ENCODE measurements at regions not wholly inside any gene's neighbourhood (a gene's known extent, or its start where the extent isn't known, plus 50 kb on each side); places are given as distances from the start of the nearest gene placed in this dataset.
"Not testable (repeated sequence)": the region's sequence is repeated elsewhere in the genome, so short reads cannot be mapped to it uniquely, and the experiment has no call there.

DNA sequence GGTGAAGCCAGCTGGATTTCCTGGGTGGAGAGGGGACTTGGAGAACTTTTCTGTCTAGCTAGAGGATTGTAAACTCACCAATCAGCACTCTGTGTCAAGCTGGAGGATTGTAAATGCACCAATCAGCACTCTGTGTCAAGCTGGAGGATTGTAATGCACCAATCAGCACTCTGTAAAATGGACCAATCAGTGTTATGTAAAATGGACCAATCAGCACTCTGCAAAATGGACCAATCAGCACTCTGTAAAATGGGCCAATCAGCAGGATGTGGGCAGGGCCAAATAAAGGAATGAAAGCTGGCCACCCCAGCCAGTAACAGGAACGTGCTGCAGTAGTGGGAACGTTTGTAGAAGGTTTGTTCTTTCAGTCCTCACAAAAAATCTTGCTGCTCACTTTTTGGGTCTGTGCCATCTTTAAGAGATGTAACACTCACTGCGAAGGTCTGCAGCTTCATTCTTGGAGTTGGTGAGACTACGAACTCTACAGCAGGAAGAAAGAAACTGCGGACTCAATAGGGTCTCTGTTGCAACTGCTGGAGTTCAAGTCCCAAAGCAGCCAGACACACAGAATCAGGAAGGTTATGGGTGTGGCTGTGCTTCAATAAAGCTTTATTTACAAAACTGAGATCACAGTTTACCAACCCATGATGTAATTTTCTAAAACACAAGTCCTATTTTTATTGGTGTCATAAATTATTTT lies 145.7 kb upstream of the ERCC6L2 start:
- DNase-seq: no peak

DNA sequence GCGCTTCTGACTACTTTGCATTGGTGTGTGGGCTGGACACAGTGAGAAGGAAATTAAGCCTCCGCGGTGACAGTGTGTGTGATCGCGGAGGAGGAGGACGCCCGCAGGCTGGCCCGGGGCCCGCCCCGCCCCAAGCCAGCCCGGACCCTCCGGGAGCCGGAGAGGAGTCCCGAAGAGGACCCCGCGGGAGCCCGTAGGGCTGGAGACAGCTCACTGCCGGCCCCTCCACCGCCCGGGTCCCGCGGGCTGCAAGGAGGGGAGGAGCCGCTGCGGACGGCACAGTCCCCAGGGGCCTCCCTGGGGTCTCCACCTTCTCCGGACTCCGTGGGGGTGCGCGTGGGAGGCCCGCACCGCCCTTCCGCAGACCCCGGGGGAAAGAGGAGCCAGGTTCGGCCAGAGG lies 146.4 kb upstream of the ERCC6L2 start:
- no peak for DNase-seq

DNA sequence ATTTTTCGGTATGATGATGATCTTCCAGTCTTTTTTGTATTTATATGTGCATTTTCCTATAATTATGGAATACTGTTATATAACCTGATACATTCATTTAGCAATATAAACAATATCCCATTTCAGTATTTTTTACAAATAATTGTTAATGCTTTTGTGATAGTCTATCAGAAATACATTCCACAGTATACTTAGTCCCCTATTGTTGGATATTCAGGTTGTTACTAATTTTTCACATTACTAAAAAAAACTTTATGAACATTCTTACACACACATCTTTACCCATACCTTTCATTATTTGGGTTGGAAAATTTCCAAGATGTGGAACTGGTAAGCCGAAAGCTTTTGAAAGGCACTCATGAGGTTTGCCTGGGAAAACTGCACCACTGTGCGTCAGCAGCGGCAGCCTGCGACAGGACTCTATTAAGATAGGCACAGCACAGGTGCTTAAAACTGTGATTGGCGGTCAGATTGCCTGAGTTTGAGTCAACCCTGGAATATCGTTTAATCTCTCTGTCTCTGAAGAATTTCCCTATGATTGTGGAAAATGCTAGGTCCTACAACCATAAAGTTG lies 147.5 kb upstream of the ERCC6L2 start:
- DNase-seq: no peak

DNA sequence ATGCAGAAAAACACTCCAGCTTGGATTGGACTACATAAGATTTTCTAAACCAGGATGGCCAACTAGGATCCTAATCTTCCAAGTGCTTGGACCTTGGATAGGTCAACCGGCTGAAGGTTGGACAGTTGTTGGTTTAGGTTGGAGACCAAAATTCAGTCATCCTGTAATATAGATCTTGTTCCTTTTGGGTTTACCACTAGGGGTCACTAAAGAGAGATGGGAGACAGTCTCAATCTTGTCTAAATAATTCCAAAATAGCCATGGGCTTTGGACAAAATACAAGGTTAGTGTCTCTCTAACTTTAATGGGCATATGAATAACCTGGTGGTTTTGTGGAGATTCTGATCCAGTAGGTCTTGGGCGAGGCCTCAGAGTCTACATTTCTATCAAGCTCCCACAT lies 148.7 kb upstream of the ERCC6L2 start:
- no peak for DNase-seq

DNA sequence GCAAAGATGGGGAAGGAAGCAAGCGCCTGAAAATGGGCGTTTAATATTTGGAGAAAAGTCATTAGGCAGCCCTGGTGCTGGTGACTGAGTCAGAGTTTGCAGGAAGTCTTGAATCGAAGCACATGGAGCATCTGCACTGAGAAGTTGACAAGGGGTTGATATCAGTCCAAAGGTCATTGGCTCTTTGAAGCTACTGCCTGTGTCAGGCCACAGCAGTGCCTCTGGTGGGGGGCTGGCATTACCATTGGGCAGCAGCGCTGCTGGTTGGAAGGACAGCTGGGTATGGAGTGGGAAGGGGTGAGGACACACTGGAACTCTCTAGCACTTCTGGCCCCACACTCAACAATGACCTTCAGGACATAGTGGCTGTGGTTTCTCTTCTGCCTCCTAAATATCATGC lies 150.4 kb upstream of the ERCC6L2 start:
- no peak for DNase-seq

DNA sequence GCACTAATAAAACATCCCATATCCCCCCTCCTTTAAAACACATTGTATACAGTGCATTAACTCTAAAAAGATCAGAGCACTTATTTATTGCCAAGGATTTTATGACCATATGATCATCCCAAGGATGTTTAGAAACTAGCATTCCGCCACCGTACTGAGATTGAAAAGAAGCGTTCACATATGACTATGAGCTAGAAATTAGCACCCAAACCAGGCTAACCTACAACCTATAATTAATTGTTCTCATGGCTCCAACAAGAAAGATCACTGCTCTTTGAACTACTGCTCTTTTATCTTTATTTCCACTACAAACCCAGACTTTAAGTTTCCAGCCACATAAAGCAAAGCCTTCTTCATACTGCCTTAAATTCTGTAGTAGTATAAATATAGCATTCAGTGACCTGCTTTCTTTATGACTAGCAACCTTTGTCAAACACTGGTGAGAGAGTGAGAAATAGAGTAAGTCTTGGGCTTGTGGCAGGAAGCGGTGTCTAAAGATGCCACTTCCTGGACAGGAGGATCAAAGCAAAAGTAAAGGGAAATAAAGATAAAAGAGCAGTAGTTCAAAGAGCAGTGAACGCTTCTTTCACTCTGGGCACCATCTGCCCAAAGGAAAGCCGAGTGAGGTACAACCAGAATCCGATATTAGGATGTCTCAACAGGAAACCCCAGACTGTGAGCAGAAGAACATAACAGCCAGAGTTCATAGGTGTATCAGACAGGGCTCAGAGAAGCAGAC lies 151.1 kb upstream of the ERCC6L2 start:
- no peak for DNase-seq

DNA sequence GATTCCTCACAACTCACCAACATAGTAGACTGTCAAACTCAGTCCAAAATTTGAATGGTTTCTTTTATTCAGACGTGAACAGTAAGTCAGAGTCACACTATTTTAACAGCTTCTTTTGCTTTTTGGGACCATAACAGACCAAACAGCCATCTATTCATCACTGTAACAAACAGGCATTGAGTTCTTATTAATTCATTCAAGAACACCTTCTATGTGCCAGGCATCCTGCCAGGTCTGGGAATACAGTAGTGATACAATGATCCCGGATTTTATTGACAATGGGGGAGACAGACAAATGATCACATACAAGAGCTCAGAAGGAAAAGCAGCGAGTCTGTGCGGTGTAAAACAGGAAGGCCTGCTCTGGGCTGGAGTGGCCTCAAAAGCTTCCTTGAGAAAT lies 153.3 kb upstream of the ERCC6L2 start:
- DNase-seq: no peak

DNA sequence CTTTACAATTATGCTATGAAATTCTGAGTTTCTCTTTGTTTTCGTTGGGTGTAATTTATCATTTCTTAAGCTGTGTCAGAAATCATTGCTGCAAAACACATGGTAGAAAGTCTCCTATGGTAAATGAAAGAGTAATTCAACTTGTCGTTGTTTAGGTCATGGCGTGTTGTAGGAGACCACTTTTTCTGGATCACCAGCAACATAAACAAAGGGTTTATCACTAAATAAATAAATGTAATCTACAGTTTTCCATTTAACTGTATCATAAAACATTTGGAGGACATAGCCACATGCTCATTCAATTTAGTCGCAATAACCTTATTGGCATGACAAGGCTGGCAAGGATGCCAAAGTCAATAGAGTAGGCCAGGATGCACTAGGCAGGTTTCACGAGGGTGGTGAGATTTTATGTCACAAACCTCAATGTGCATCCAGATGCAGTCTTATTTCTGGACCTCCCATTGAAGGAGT lies 154.4 kb upstream of the ERCC6L2 start:
- DNase-seq: no peak

DNA sequence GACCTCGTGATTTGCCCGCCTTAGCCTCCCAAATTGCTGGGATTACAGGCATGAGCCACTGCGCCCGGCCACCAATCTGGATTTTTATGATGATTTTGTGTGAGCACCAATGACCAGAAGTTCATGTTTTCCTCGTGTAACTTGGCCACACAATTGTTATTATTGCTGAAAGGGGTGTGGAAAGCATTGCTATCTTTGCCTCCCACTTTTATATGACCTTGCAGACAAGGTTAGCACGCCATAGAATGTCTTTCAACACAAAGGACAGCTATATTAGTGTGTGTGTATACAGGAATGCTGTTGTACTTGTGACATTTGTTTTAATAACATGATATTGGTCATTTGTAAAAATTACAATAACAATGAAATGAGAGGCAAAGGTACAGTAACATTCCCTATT lies 155.0 kb upstream of the ERCC6L2 start:
- DNase-seq: no peak

DNA sequence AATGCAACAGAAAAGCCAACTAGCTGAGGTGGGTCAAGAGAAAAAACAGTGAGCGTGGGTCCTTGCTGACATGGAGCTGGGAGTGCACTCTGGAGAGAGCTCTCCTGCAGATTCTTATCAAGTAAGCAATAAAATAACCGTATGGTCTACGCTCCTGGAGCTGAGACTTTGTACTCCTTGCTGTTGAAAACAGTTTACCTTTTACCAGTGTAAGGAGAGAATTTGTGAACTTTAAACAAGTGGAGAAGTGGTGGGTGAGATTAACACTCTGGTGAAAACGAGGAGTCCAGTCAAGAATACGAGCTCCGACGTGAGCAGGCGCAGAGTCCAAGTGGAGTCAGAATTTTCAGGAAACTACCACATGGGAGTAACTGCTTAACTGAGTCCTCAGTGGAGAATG lies 156.1 kb upstream of the ERCC6L2 start:
- DNase-seq: no peak

DNA sequence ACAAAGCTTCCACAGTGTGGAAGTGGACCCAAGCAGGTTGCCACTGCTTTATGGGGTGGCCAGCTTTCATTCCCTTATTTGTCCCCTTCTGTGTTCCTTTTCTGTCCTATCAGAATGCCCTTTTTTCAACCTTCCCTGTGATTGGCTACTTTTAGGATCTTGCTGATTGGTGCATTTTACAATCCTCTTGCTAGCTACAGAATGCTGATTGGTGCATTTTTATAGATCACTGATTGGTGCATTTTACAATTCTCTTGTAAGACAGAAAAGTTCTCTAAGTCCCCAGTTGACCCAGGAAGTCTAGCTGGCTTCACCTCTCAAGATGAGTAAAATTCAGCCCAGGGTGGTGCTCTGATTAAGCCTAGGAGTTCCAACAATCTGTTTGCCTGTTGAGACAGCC lies 157.2 kb upstream of the ERCC6L2 start:
- DNase-seq: no peak

DNA sequence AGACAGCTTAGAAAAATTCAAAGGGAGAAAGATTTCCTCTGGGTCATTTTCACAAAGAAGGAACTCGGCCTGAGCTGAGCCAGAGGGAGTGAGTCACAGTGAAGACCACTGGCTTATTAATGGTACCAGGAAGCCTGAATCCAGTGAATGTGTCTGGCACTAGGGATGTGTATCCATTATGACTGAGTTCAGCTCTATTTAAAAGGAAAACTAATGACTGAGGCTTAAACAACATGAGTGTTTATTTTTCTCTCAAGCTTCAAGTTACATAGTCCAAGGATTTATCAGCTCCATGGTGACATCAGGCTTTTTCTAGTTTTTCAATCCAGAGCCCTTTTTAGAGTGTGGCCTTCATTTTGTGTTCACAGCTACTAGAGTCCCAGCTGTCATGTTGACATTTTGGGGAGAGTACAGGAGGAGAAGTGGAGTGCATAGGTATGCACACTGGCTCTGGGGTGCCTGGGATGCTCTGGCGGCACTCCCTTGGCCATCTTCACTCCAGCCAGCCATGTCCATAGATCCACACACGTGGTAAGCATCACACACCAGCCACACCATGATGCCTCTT lies 159.5 kb upstream of the ERCC6L2 start:
- no peak for DNase-seq

DNA sequence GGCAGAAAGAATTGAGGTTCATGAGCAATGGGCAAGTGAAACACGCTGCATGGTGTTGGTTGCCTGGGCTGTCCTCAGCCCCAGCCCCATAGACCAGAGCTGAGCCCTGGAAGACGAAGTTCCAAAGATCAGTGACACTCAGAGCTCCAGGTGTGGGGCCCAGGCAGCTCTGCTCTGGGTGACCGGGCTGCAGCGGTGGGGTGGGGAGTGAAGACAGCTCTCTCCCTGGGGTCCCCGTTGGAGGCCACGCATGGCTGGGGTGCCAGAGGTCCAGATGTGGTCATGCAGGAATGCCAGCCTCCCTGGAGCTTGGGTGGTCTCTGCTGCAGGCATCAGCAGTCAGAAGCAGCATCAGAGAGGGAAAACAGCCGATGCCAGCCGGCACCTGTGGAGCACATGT lies 165.0 kb upstream of the ERCC6L2 start:
- DNase-seq: no peak

DNA sequence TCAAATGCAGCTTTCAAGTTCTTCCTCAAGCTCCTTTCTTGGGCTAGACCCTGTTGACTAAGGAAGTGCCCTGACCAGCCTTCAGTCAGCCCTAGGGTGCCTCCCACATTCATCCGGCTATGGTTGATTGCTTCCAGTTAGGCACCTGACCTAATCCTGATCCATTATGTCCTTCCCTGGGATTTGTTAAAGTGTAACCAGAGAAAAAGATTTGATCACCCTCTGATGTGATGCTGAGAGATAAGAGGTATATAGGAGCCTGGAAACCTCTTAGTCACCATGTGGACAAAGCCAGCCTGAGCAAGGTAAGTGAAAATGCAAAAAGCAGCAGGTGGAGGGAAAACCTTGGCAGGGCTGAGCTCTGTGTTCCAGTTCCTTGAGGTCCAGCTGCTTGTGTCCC lies 178.8 kb upstream of the ERCC6L2 start:
- DNase-seq: no peak

DNA sequence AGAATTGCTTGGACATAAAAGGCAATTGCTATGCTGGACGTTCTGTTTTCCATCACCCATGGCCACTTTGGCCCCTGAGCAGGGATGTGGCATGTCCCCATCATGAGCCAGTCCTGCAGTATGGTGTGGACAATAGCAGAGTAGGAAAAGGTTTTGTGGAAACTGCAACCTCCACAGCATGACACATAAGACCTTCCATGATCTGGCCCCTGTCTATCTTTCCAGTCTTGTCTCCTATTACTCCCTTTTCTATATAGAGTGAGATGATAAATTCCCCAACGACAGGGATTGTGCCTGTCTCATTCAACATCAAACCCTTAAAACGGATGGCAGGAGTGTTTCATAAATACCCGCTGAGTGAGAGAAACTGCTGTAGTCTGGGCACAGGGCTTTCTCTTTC lies 174.7 kb upstream of the PTCH1 start:
- DNase-seq: no peak

DNA sequence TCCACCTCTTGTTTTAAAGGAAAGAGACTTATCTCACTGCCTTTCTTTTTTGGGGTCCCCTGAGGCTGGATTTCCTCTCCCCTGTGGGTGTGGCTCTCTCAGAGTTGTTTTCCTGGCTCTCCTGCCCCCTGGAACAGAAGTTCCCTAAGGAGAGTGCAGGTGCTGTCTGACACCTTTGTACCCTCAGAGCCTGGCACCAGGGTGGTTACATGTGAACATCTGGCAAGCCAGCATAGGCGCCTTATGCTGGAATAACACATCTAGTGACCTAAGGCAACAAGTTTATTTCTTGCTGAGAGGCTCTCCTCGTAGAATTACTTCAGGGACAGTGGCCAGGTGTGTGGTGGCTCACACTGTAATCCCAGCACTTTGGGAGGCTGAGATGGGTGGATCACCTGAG lies 172.9 kb upstream of the PTCH1 start:
- DNase-seq: no peak

DNA sequence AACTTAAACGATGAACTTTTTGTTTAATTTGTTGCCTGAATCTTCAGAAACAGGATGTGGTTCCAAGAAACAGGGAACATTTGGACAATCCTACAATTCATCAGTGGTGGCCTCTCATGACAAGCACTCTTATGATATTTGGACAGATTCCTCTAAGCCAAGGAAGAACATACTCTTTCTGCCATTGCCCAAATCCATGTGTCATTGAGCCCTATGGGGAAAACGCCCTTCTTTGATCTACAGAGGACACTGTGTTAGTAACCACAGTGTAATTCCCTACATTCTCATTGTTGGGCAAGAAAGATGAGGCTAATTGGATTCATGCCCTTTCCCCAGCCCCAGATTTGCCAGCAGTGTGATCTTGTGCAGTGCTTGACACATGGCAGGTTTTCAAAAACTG lies 167.7 kb upstream of the PTCH1 start:
- DNase-seq: no peak

DNA sequence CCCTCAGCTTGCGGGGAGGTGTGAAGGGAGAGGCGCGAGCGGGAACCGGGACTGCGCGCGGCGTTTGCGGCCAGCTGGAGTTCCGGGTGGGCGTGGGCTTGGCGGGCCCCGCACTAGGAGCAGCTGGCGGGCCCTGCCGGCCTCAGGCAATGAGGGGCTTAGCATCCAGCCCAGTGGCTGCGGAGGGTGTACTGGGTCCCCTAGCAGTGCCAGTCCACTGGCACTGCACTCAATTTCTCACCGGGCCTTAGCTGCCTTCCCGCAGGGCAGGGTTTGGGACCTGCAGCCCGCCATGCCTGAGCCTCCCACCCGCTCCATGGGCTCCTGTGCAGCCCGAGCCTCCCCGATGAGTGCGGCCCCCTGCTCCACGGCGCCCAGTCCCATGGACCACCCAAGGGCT lies 163.5 kb upstream of the PTCH1 start:
- DNase-seq: not testable (repeated sequence)

DNA sequence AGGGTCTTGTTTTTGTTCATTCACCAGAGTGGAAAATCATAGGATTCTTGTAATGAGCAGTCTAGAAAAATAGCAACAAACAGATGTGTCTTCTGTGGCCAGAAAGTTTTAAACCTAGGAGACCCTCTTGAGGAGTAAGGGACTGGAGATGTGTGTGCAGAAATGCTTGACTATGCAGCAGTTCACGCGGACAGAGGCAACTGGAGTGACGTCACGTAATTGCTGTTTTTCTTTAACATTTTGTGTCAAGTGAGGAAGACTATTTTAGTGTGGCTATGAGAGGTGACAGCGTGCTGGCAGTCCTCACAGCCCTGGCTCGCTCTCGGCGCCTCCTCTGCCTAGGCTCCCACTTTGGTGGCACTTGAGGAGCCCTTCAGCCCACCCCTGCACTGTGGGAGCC lies 163.1 kb upstream of the PTCH1 start:
- no peak for DNase-seq

DNA sequence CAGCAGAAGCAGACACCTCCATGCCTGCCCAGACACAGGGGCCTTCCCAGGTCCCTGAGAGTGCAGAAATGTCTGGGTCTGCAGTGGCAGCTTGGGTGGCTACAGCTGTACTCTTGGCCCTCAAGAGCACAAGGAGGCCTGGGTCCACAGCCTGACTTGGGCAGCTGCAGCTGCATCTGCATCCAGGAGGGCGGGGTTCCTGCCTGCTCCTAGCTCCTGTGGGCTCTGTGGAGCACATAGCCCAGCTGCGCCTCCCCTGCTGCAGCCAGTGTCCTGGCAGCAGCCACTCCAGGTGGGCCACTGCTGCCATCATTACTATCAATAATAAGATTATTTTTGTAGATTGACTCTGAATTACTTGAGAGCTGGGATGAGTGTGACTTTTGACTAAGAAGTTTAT lies 162.0 kb upstream of the PTCH1 start:
- DNase-seq: no peak

DNA sequence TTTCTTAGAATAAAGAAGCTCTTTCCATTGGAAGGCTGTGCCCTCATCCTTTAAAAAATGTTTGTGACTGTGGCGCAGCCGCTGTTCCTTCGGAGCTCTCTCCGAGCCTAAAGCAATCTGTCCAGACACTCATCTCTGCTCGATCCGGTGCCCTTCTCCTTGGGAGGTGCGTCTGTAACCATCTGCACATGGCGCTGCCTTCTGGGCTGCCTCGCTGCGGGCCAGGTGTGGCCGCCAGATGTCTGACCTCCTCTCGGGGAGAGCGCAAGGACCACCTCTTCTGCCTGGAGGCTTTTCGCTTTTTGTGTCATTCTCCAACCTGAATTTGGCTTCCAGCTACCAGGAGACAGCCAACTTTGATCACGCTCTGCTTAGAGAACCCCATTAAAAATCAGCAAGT lies 153.4 kb upstream of the PTCH1 start:
- no peak for DNase-seq

DNA sequence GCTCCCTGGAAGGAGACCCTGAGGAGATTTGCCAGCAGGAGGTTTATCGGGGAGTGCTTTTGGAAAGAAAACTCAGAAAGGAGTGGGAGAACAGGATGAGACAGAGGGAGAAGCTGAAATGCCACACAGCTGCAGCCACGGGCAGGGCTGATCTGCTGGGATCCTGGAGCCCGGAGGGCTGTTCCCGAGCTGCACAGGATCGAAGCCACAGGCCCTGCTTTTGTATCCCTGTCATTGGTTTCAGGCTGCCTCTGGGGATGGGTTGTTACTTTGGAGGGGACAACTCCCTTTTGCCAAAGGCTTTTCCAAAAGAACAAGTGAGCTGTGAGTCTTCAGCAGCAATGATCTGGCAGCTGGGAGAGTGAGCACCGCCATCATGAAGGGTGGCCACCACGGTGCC lies 152.5 kb upstream of the PTCH1 start:
- DNase-seq: no peak

DNA sequence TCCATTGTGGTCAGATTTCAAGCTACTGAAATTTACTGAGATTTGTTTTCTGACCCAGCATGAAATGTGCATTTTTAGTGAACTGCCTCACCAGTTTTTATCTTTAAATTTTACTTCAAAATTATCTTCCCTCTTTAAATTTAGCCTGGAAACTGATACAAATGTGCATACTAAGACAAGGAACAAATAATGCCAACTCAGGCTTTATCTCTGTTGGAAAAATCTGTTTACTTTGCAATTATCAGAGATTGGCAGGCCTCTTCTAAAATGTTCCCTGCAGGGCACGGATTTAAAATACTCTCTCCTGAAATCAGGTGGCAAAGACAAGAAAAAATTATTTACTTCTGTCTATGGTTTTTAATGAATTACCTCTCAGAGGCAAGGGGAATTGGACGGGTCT lies 151.0 kb upstream of the PTCH1 start:
- no peak for DNase-seq

DNA sequence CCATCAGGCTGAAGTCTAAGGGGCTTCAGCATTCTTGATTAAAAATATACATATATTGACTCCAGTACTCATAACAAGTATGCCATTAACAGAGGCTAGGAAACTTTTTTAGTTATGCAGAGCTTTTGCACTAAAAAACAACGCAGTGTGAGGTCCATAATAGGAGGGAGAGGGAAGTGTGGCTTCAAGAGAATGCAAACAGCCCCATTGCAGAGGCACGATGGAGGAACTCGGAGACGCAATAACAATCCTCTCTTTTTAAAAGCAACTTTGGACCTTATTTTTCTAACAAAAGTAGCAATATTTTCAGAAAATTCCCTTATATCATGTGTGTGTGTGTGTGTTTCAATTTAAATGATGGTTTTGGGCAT lies 150.0 kb upstream of the PTCH1 start:
- DNase-seq: no peak

Data from right kidney (tissue), 1 donor.